Neuronal stem cell (in vitro differentiated cells): ENCODE measurements at regions not wholly inside any gene's neighbourhood (a gene's known extent, or its start where the extent isn't known, plus 50 kb on each side); places are given as distances from the start of the nearest gene placed in this dataset.
"Not testable (repeated sequence)": the region's sequence is repeated elsewhere in the genome, so short reads cannot be mapped to it uniquely, and the experiment has no call there.

Experiments
- DNase-seq: peaks from one replicate; pipeline ENCODE4 v3.0.0-alpha.2; 2013; ENCODE audit warnings: low spot score
- H2AFZ ChIP-seq: one replicate; pipeline ENCODE4 v1.6.1; 2013; ENCODE audit warnings: mild to moderate bottlenecking, low read length, inconsistent platforms
- H2AK5ac ChIP-seq: 2 replicates; pipeline ENCODE4 v1.6.1; 2013; ENCODE audit warnings: low read depth, mild to moderate bottlenecking, inconsistent platforms, low read length, moderate library complexity, mixed read lengths
- H2BK120ac ChIP-seq: 2 replicates; pipeline ENCODE4 v1.6.1; 2013; ENCODE audit warnings: low read depth, mild to moderate bottlenecking, inconsistent platforms, low read length, moderate library complexity, mixed read lengths
- H2BK12ac ChIP-seq: one replicate; pipeline ENCODE4 v1.6.1; 2013; ENCODE audit warnings: low read length, inconsistent platforms
- H2BK15ac ChIP-seq: 2 replicates; pipeline ENCODE4 v1.6.1; 2013; ENCODE audit warnings: mild to moderate bottlenecking, low read length, inconsistent platforms, mixed read lengths
- H2BK5ac ChIP-seq: one replicate; pipeline ENCODE4 v1.6.1; 2013; ENCODE audit warnings: inconsistent platforms, mild to moderate bottlenecking, low read length, moderate library complexity
- H3K14ac ChIP-seq: one replicate; pipeline ENCODE4 v1.6.1; 2013; ENCODE audit warnings: low read length, inconsistent platforms
- H3K18ac ChIP-seq: 2 replicates; pipeline ENCODE4 v1.6.1; 2013; ENCODE audit warnings: low read length, inconsistent platforms
- H3K23ac ChIP-seq: 2 replicates; pipeline ENCODE4 v1.6.1; 2013; ENCODE audit warnings: low read depth, mild to moderate bottlenecking, mixed read lengths, low read length, inconsistent platforms; ENCODE audit not compliant: poor library complexity
- H3K27ac ChIP-seq: replicated peaks from 3 replicates; pipeline ENCODE4 v1.5.1; 2013; ENCODE audit warnings: low read length, inconsistent platforms
- H3K27me3 ChIP-seq, 3 experiments: 2 replicates each; pipeline ENCODE4 v1.6.1; 2013; ENCODE audit warnings: low read length in 3 of 3, mild to moderate bottlenecking in 2 of 3, inconsistent platforms in 1 of 3, low read depth in 1 of 3, mixed read lengths in 1 of 3, moderate library complexity in 1 of 3; ENCODE audit not compliant: control insufficient read depth in 3 of 3, insufficient read depth in 3 of 3
- H3K36me3 ChIP-seq, 2 donors: replicated peaks in 1 of 2; 2 replicates each; pipeline ENCODE4 v1.6.1; 2013; ENCODE audit warnings: low read length in 2 of 2; ENCODE audit not compliant: control insufficient read depth in 2 of 2, insufficient read depth in 2 of 2
- H3K4ac ChIP-seq: 2 replicates; pipeline ENCODE4 v1.6.1; 2013; ENCODE audit warnings: inconsistent platforms, mild to moderate bottlenecking, low read length, moderate library complexity
- H3K4me1 ChIP-seq, 2 donors: 1 replicate in 1 of 2; 2 replicates in 1 of 2; pipeline ENCODE4 v1.6.1; 2013; ENCODE audit warnings: low read length in 2 of 2, low read depth in 1 of 2; ENCODE audit not compliant: control insufficient read depth in 2 of 2, insufficient read depth in 1 of 2
- H3K4me2 ChIP-seq: one replicate; pipeline ENCODE4 v1.6.1; 2013; ENCODE audit warnings: mild to moderate bottlenecking, low read length, inconsistent platforms; ENCODE audit not compliant: insufficient read depth, poor library complexity, severe bottlenecking
- H3K4me3 ChIP-seq, 2 donors: 2 replicates each; pipeline ENCODE4 v1.5.1; 2013; ENCODE audit warnings: low read length in 2 of 2, mild to moderate bottlenecking in 2 of 2, inconsistent platforms in 1 of 2, moderate library complexity in 1 of 2
- H3K79me1 ChIP-seq: one replicate; pipeline ENCODE4 v1.6.1; 2013; ENCODE audit warnings: low read depth, mild to moderate bottlenecking, inconsistent platforms, low read length, moderate library complexity
- H3K9ac ChIP-seq: one replicate; pipeline ENCODE4 v1.6.1; 2013; ENCODE audit warnings: mild to moderate bottlenecking, low read depth, low read length, inconsistent platforms; ENCODE audit not compliant: poor library complexity
- H3K9me3 ChIP-seq, 2 donors: replicated peaks in 1 of 2; 2 replicates each; pipeline versions ENCODE3 to v1.6.1; 2013; ENCODE audit warnings: low read length in 2 of 2, mild to moderate bottlenecking in 2 of 2, inconsistent platforms in 1 of 2, low read depth in 1 of 2, mixed read lengths in 1 of 2, moderate library complexity in 1 of 2; ENCODE audit not compliant: control insufficient read depth in 2 of 2, insufficient read depth in 1 of 2
- H4K8ac ChIP-seq: one replicate; pipeline ENCODE4 v1.6.1; 2013; ENCODE audit warnings: low read depth, mild to moderate bottlenecking, inconsistent platforms, low read length, moderate library complexity
- H4K91ac ChIP-seq: one replicate; pipeline ENCODE4 v1.6.1; 2013; ENCODE audit warnings: low read length, low read depth, mild to moderate bottlenecking, inconsistent platforms; ENCODE audit not compliant: poor library complexity
- WGBS, 2 donors: extraction: QIAGEN DNeasy Blood & Tissue Kit; methylation state at CpG; one replicate each; pipeline ENCODE4 v1.1.7; 2013; ENCODE audit warnings: missing lambda C conversion rate in 2 of 2, mixed read lengths in 1 of 2; ENCODE audit not compliant: insufficient read length in 2 of 2, insufficient replicate concordance in 1 of 2; ENCODE audit errors: extremely low coverage in 2 of 2; 5-methylcytosine and 5-hydroxymethylcytosine counted together

GRCh38 chr6:26756067-26756805 lies 96.7 kb upstream of the ZNF322 start:
- WGBS, 2 donors, result no CpG with 5 or more reads among the region's 29 CpGs
- not testable (repeated sequence) for H2BK5ac ChIP-seq, H3K14ac ChIP-seq, H2BK12ac ChIP-seq, H3K4ac ChIP-seq, H2AK5ac ChIP-seq, H3K9me3 ChIP-seq, H3K27ac ChIP-seq, H3K4me1 ChIP-seq, H3K23ac ChIP-seq, H3K36me3 ChIP-seq, H4K8ac ChIP-seq, H2BK120ac ChIP-seq, H3K18ac ChIP-seq, H4K91ac ChIP-seq, H3K79me1 ChIP-seq, H2BK15ac ChIP-seq, H3K9ac ChIP-seq
- H2AFZ ChIP-seq, result peak overlapping the region; percentile 11
- H3K4me2 ChIP-seq, result peak overlapping the region; percentile 54
- H3K4me3 ChIP-seq, result peak overlapping the region; percentile 32 to 76
- peaks cover 3 to 23% (median 18%) of the 10 kb centered on the region in 3 experiments for H3K27me3 ChIP-seq
- DNase-seq, result peak; percentile 57

- H3K4ac ChIP-seq, H3K27me3 ChIP-seq, H3K4me1 ChIP-seq, H2BK15ac ChIP-seq, H2AK5ac ChIP-seq, H3K27ac ChIP-seq, H2BK5ac ChIP-seq, H3K9me3 ChIP-seq, H3K9ac ChIP-seq, H4K8ac ChIP-seq, H3K23ac ChIP-seq, H3K4me2 ChIP-seq, H3K18ac ChIP-seq, H4K91ac ChIP-seq, H3K4me3 ChIP-seq, H3K14ac ChIP-seq, DNase-seq, H2AFZ ChIP-seq, H3K79me1 ChIP-seq, H2BK120ac ChIP-seq, H2BK12ac ChIP-seq, H3K36me3 ChIP-seq: not testable (repeated sequence)
- no CpG with 5 or more reads among the region's 36 CpGs for WGBS, 2 donors
These were observed 106.8 kb upstream of the ZNF322 start for GRCh38 chr6:26766203-26766902.

GRCh38 chr6:26770941-26771666 lies 111.6 kb upstream of the ZNF322 start:
- not testable (repeated sequence) for H3K9ac ChIP-seq, H2AFZ ChIP-seq, H3K79me1 ChIP-seq, H2AK5ac ChIP-seq, H3K18ac ChIP-seq, H3K9me3 ChIP-seq, H3K27ac ChIP-seq, H3K14ac ChIP-seq, H2BK5ac ChIP-seq, H2BK12ac ChIP-seq, H3K27me3 ChIP-seq, H3K36me3 ChIP-seq, H3K4me1 ChIP-seq, H3K23ac ChIP-seq, H2BK15ac ChIP-seq, H2BK120ac ChIP-seq, H3K4me3 ChIP-seq, H4K91ac ChIP-seq, H3K4me2 ChIP-seq, H3K4ac ChIP-seq, DNase-seq, H4K8ac ChIP-seq
- WGBS, 2 donors, result no CpG with 5 or more reads among the region's 31 CpGs

- not testable (repeated sequence) for H3K14ac ChIP-seq, H2BK15ac ChIP-seq, H3K79me1 ChIP-seq, H3K27me3 ChIP-seq, H4K8ac ChIP-seq, H3K4me3 ChIP-seq, H4K91ac ChIP-seq, H3K4me2 ChIP-seq, H3K23ac ChIP-seq, H3K4ac ChIP-seq, H2BK12ac ChIP-seq, H3K36me3 ChIP-seq, H2AFZ ChIP-seq, H3K9me3 ChIP-seq, H2BK5ac ChIP-seq, H2BK120ac ChIP-seq, H3K27ac ChIP-seq, H3K18ac ChIP-seq, H3K4me1 ChIP-seq, H2AK5ac ChIP-seq, DNase-seq, H3K9ac ChIP-seq
- WGBS, 2 donors, result no CpG with 5 or more reads among the region's 12 CpGs
These were observed 113.9 kb upstream of the ZNF322 start for GRCh38 chr6:26773414-26773813.
